GM19324 (cell line): ENCODE measurements at regions not wholly inside any gene's neighbourhood (a gene's known extent, or its start where the extent isn't known, plus 50 kb on each side); places are given as distances from the start of the nearest gene placed in this dataset.

Experiments
- ATAC-seq: cut with Tn5 transposase; IDR thresholded peaks from one replicate; pipeline ENCODE4 v1.9.1; 2021; ENCODE audit warnings: mild to moderate bottlenecking, moderate library complexity; ENCODE audit not compliant: unreplicated experiment, low FRiP score

DNA sequence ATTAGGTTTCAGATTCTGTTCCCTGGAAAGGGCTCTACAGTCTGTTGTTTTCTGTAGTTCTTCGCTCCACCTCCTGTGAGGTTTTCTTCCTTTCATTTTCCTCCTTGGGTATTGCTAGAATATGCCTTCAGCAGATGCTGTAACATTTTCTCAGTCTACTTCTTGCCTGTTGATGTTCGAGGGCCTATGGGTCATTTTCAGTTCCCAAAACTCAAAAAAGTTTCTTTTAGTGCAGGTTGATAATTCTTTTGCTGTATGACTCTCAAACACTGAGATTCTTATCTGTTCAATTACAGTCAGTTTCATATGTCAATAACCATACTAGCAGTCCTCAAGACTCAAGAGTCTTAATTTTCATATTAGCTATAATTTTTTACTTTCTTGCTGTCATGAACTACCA, 268.3 kb downstream of the RFC3 start:
- peak; percentile 75 for ATAC-seq

DNA sequence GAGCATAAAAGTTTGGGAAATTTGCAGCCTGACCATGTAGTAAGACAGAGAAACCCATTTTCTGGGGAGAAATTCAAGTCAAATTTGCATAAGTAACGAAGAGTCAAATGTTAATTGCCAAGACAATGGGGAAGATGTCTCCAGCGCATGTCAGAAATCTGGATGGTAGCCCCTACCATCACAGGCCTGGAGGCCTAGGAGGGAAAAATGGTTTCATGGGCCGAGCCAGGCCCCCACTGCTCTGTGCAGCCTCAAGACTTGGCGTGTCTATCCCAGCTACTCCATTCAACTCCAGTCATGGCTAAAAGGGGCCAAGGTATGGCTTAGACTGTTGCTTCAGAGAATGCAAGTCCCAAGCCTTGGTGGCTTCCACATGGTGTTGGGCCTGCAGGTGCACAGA, 269.8 kb downstream of the RFC3 start:
- ATAC-seq, result no peak

DNA sequence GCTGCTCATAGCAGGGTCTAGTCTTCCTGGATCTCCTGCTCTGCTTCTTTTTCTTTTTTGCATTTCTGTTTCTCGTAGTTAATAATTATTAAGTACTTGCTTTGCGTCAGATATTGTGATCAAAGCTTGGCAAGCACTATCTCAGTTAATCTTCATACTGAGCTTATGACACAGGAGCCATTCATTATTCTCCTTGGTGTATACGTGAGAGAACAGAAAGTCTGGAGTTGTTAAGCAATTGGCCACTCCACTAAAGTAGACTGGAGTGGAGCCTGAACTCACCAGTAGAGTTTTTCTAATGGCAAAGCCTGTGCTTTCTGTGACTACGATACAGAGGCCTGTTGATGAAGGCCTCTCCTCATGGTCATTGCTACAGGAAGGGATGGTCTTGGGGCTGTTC, 285.9 kb downstream of the RFC3 start:
- ATAC-seq, result no peak

DNA sequence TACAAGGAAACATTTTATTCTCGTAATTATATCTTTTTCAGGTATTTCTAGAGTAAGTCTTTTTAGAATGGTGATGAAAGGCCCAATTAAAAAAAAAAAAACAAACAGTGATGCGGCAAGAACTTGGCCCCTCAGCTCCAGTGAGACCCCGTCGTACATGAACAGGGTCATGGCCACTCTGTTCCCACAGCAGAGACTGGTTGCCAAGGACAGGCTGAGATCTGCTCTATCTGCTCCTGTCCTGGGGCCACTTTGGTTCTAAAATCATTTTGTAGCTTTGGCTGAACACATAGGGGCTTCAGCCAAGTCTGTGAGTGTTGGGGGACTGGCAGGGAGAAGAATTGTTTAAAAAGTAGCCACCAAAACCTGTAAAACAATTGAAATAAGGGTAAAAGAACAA, 286.9 kb downstream of the RFC3 start:
- ATAC-seq, result no peak

DNA sequence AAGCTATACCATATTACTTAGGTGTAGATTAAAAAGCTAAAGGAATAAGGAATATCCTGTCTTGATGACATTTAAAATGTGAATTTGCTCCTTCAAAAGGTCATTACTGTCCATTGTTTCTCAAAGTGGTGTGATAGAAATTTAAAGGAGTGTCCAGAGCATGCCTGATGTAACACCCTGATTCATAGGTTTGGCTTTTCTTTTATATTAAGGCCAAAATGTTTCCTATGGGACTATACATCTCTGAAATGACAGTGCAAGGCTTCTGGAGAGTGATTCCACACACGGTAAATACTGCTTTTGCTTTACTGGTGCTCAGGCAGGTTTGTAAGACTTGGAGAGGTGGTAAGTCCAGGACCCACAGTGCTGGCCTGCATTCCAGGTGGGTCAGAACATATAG, 289.9 kb downstream of the RFC3 start:
- no peak for ATAC-seq

DNA sequence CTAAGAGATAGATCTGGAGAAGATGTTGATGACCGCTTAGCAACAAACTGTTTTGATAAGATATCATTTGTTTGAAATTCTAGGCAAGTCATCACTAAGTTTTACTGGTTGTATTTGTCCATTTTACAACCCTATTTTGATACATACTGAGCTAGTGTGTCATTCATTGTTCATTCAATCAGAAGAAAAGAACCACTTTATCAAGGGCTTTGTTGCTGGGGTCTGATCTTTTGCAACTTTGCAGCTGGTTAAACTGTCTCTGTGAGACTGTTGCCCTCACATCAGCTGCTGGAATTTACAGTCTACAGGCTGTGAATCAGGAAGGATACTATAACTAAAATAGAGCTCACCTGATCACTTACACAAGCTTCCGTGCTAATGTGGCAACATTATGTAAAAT, 290.5 kb downstream of the RFC3 start:
- no peak for ATAC-seq

DNA sequence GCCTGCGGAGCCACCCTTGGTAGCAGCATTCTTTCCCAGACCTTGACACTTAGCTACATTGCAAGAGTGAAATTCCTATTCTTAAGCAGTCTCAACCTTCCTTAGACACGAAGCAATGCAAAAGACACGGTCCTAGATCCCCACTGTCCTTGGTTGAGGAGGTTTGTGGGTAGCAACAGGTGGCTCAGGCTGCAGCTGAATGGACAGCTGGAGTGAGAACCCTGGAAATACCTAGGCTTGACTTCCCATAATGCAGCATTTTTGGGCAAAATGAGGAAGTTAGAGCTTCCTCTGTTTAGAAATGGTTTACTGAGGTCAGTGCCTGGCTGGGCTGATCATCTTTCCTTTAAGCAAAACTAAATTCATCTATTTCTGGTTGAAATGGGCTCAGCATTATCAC, 296.6 kb downstream of the RFC3 start:
- ATAC-seq, result no peak

DNA sequence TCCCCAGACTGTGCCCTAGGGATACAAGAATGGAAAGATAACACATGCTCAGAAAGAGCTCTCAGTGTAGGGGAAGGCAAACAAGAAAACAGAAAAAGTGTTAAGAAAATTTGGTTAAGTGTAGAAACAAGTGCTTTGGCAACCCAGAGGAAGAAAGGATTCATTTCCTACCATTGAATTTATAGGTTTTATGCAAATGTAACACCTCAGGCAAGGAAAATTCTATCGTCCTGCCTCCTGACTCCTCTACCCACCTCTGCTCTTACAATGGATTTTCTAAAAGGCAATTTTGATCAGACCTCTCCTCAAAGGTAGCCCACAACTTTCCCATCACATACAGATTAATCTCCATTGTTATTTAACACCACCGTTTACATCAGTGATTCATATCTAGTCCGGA, 298.7 kb downstream of the RFC3 start:
- ATAC-seq, result no peak

DNA sequence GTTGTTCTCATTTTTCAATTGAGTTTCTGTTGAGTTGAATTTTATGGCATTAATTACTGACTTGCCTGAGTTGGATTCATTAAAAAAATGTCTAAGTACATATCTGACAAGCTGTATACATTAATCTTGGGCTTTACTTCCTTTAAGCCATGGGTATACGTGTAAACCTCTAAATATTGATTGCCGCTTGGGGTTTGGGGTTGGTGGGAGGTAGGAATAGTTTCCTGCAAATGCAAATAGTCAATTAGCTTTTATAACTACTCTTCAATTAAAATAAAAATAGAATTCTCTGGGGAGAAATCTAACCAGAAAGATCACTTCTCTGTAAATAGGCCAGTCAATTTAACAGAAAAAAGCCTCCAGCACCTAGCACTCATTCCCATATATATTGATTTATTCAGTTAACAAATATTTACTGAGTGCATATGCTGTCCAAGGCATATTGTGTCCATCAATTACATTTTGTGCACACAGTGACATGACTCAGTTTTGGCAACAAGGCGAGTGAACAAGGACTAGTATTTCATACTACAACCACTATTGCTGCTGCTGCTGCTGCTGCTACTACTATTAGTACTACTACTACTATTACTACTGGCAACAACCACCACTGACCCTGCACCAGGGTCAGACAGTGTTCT, 306.8 kb downstream of the RFC3 start:
- no peak for ATAC-seq

DNA sequence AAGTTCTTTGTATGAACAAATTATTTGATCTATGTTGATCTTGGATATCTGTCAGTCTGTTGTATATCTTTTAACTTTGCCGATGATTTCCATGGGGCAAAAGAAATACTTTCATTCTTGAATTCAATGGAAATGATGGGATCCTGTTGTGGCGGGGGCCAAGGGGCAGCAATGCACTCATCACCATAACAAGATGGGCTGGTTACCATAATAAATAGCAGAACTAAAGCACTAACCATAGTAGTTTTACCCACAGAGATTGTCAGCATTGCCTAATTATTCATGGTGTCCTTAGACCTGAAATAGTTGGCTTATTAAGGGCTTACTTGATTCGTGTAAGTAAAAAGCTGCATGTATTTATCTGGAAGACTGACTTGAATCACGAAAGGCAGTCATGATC, 309.6 kb downstream of the RFC3 start:
- ATAC-seq, result no peak

DNA sequence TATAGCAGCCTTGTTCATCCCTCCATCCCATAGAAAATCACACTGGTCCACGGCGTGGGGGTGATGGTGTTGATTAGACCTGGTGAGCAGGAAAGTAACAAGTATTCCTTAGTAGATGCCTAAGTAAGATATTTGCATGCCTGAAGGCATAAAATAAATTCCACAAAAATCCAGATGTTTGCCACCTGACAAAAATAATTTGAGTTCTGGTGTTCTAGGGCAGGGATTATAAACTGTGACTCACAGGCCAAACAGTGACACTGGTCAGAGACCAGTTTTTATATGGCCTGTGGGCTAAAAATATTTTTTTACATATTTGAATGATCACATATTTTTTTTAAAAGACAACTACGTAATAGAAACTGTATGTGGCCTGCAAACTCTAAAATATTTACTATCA, 310.7 kb downstream of the RFC3 start:
- ATAC-seq, result no peak

DNA sequence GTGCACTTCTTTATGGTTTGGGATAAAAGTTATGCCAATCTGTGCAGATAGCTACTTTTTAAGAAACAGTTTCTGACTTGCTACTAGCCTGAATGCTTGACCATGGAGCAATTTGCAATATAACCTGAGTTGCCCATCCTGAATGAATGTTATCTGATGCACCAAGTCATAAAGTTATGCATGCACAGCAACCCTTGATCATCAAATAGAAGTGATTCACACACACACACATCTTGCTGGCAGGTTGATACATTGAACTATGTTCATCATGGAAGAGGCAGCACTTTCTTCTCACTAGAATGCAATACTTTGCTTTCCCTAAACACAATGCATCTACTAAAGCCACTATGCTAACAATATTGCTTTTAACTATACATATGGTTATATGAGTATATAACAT, 311.5 kb downstream of the RFC3 start:
- no peak for ATAC-seq

DNA sequence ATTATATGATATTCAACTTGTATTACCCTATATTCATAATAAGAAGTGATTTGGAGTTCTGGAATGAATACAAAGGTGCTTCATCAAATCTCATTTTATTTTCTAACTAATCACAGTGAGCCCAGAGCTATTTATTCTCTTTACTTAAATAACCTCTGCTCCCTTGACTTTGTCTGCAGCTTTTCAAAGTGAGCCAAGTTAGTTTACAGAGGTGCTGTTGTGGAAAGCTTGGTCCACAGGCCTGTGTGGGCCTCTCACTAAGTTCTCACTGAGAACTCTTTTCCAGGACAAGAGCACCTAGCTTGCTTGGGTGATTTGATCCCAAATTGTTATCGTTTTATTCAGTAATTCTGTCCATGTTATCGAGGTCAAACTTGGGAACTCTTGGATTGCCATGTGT, 319.3 kb downstream of the RFC3 start:
- no peak for ATAC-seq

DNA sequence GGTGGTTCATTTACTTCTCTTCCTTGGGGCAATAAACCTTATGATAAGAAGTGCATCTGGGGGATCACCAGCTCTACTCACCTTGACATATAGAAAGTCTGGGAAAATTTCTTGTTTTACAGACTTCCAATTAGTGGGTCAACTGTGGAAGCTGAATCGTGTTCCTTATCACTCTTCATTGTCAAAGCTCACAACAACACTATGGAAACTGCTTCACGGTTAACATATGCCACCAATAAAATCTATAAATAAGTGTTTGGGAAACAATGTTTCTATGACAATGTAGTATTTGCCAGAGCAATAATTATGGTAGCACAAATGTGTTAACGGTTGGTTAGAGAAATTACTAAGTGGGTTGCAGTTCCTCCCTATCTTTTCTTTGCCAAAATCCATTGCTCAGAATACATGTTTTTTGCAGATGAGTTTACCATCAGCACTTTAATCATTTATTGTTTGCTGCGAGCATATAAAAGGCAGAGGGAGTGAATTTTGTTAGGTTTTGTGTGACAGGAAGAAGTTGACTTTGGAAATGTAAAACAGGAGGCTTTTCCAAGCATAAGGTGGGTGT, 321.8 kb downstream of the RFC3 start:
- no peak for ATAC-seq

DNA sequence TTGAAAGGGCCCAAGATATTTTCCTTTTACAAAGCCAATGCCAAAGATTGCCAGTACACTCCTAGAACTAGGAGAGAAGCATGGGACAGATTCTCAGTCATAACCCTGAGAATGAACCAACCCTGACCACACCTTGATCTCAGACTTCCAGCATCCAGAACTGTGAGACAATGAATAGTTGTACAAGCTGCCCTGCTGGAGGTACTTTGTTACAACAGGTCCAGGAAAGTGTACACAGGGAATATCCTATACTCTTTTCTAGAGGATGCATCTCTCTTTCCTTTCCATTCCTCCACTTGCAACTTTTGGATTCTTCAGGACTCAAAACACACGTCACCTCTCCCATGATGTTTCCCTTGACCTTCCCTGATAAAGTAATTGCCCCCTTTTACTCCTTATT, 325.7 kb downstream of the RFC3 start:
- ATAC-seq, result no peak

DNA sequence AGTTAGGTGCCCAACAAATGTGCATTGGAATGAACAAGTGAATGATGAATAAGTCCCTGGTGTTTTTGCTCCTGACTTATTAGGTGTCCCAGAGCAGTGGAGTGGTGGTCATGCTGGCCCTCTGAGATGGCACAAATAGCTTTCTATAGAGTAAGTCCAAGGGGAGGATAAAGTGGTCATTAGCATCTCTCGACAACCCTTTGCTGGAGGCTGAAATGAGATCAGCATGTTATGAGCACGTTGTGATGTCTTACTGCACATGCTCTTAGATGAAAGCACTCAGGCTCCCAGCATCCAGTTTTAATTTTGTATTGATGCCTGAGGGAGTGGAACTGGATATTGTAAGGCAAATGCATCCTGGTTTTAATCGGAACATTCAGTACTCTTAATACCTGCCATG, 326.2 kb downstream of the RFC3 start:
- no peak for ATAC-seq

DNA sequence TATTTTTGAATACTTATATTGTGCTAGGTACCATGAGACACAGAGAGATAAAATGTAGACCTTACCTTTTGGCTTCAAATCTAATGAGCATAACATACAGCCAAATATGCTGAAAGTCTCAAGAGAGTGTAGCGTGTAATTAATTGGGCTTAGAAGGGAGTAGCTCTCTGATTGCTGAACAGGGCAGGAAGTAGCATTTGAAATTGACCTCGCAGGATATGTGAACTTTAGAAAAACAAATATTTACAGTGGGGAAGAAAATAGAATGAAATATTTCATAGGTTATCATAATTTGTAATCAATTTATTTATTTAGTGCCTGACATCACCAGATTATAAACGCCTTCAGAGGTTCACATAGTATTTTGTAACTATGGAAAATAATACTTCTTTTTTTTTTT, 327.1 kb downstream of the RFC3 start:
- ATAC-seq, result no peak

DNA sequence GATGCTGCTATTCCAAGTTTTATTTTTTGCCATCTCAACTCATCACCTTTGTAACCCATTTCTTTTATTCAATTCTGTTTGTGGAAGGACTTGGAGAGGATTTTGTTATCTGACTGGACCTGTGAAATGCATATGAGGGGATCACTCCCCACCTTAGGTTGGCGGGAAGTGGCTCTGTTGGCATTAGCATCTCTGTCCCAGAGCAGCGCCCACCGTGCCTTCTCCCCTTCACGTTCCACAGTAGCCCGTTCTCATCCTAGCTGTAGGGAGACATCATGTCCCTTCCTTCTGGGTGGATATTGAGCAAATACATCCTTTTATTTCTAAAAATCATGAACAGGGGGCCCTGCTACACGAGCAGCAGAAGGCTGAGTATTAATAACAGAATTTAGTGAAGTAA, 330.4 kb downstream of the RFC3 start:
- no peak for ATAC-seq

DNA sequence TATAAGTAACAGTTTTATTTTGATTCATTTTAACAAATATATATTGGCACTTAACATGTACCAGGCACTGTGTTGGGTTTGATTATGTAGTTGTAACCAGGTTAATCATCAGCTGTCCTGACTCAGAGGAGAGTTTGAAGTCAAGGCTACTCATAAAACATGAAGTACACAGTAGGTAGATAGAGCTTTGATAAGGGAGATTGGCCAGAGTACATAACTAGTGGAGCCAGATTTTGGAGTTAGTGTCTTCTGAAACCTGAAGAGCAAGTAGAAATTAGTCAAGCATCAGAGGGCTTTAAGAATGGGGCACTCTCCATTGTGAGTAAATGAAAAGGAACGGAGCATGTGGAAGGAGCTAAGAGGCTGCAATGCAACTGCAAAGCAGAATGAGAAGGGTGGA, 333.9 kb downstream of the RFC3 start:
- ATAC-seq, result no peak

DNA sequence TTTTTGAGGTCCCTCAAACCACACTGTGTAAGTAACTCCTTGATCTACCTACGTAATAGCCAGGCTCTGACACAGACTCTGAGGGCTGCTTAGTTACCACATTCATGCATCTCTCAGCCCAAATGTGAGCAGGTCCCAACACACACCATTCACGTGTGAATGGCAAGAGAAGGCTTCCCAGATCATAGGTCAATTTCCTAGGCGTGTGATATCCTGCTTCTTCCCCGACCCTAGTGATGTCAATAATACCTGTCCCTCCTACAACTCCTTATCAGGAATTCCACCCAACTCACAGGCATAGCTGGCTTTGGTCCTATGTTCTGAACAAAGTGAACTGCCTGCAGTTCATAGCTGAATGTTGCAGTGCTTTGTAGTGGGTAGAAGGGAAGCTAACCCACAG, 334.5 kb downstream of the RFC3 start:
- no peak for ATAC-seq

DNA sequence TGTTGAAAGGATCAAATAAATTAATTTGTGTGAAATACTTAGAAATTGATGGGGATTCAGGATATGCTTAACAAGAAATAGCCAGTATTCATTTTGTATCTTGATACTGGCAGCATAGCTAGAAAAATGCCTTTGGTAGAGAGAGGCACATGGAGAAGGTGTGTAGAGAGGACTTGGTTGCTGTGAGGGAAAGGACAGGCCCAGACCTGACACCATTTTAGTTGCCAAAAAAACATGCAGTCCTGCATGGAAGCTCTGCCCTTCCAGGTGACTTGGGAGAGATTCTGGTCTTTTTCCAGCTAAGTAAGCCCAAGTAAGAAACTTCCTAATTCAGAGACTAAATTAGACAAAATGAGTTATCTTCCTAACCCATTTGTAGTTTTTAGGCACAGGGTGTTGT, 335.0 kb downstream of the RFC3 start:
- ATAC-seq, result no peak

DNA sequence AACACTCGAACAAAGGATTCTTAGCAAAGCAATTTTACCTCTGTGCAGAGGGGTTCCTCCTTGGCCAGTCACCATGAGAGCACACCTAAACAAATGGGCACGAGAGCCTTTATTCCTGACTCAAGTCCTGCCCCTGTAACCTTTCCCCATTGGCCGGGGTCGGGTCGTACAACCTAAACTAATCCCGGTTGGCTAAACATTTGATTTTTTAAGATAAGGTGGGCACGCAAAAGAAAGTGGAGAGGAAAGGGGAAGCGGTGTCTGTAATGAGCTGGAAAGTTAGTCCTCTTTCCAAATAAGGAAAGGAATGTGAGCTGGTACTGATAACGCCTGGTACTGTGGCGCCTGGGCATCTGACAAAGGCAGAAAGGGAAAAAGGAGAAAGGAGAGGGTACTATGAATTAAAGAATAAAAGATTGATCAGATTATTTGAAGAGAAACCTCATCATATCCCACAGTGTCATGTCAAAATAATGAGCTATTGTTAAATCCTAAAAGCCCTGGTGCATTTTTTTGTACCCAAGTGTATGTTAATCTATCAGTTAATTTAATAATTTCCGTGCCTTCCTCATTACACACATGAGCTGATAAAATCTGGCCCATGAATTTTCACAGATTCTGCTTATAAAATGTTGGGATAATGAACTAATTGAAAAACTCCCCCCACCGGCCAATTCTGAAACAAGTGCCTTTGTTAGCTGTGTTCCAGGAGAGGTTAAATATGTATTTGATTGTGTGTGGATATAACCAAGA, 335.7 kb downstream of the RFC3 start:
- ATAC-seq, result no peak
